Astrocyte of the cerebellum (primary cell): ENCODE measurements at regions not wholly inside any gene's neighbourhood (a gene's known extent, or its start where the extent isn't known, plus 50 kb on each side); places are given as distances from the start of the nearest gene placed in this dataset.

ENCODE experiments used
- DNase-seq: peaks from one replicate; pipeline ENCODE4 v3.0.0-alpha.2; 2011; ENCODE audit warnings: low read depth
- H3K4me3 ChIP-seq: 2 replicates; pipeline ENCODE4 v1.5.1; 2011; ENCODE audit warnings: mild to moderate bottlenecking, low read depth, low read length, moderate library complexity
- in situ Hi-C: cut with HindIII; loops from 2 replicates; pipeline ENCODE4 v1.10.0; 2017; ENCODE audit warnings: low sequenced_read_pairs
- TF ChIP-seq, protein P1 (sequence below): IDR thresholded peaks from 2 replicates; pipeline ENCODE4 v1.5.1; 2012; ENCODE audit warnings: low read length, low read depth, moderate library complexity, mild to moderate bottlenecking; ENCODE audit errors: missing control alignments

DNA sequence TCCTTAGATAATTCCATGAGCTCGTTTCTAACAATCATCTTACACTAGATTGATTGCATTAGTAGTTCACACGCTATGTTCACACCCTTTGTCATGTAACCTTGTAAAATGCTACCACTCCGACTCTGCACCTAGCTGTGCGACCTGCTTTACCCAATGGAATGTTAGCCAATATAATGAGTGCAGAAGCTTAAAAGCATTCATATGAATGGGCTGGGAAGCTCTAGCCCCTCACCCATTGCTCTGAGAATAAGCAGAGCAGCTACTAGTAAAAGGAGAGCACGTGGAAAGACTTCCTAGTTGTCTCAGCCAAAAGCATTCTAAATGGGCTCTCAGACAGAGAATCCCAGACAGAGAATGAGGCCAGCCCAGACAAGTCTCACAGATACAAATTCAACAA lies 410.6 kb upstream of the UBE2E2 start:
- DNase-seq: no peak
- TF ChIP-seq, protein P1, sequence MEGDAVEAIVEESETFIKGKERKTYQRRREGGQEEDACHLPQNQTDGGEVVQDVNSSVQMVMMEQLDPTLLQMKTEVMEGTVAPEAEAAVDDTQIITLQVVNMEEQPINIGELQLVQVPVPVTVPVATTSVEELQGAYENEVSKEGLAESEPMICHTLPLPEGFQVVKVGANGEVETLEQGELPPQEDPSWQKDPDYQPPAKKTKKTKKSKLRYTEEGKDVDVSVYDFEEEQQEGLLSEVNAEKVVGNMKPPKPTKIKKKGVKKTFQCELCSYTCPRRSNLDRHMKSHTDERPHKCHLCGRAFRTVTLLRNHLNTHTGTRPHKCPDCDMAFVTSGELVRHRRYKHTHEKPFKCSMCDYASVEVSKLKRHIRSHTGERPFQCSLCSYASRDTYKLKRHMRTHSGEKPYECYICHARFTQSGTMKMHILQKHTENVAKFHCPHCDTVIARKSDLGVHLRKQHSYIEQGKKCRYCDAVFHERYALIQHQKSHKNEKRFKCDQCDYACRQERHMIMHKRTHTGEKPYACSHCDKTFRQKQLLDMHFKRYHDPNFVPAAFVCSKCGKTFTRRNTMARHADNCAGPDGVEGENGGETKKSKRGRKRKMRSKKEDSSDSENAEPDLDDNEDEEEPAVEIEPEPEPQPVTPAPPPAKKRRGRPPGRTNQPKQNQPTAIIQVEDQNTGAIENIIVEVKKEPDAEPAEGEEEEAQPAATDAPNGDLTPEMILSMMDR: no peak
- no peak overlapping the region for H3K4me3 ChIP-seq
- in situ Hi-C loops: no loop called here

DNA sequence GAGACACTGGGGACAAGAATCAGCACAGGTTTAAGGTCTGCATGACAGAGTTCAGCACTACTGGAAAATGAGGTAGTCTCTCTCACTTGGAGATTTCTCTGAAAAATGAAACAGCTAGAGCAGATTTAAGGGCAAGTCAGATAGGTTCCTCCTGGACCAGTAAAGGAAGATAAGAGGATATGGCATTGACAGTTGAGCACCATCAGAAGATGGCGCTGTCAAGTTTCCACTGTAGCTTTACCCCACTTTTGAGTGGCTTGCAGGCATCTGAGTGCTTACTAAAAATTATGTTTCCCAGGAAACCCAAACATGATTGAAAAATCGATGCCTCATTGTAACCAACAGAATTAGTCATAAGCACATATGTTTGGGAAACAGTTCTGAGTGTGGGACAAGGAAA lies 407.2 kb upstream of the UBE2E2 start:
- H3K4me3 ChIP-seq: no peak overlapping the region
- TF ChIP-seq, protein P1: no peak
- in situ Hi-C loops: no loop called here
- no peak for DNase-seq

DNA sequence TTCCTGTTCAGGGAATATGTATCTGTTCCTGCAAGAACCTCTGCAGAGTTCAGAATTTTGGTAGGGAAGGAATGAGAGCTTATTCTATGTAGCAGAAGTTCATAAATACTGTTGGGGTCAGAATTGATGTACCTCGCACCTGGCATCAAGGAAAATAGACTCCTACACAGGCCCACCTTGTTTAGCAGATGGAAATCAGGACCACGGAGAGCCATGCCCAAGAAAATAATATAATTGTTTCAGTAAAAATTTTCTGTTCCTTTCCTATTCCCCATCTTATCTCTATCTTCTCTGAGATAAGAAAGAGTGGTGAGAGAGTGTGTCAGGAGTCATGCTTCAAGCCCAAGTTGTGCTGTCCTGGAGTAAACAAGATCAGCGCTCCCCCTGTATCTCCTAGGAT lies 404.7 kb upstream of the UBE2E2 start:
- no peak for DNase-seq

DNA sequence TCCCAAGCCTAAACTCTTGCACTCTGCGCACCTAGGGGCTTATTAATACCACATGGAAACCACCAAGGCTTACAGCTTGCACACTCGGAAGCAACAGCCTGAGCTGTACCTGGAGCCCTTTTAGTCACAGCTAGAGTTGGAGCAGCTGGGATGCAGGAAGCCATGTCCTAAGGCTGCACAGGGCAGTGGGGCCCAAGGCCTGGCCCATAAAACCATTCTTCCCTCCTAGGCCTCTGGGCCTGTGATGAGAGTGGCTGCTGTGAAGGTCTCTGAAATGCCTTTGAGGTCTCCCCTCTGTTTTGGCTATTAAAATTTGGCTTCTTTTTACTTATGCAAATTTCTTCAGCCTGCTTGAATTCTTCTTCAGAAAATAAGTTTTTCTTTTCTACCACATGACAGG lies 383.9 kb upstream of the UBE2E2 start:
- TF ChIP-seq, protein P1: no peak
- in situ Hi-C loops: no loop called here
- no peak for DNase-seq
- no peak overlapping the region for H3K4me3 ChIP-seq

More for the DNA sequence above, 404.7 kb upstream of the UBE2E2 start:
- in situ Hi-C loops: no loop called here
- H3K4me3 ChIP-seq: no peak overlapping the region
- TF ChIP-seq, protein P1: no peak

DNA sequence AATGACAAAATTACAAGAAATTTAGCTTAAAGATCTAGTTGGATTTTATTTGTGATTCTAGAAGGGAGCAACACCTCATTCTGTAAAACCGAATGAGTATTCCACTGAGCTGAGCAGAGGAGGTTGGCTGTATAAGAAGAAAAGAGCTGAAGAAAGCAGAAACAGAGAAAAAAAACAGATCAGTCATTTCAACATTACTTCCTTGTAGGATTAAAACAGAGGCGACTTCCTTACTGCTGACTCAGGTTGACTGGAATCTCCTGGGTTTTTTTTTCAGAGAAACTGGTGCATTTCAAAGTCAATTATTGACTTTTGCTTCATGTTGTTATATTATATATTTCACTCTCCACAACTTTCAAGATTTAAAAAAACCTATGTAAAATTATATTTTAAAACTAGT lies 368.1 kb upstream of the UBE2E2 start:
- in situ Hi-C loops: no loop called here
- TF ChIP-seq, protein P1: no peak
- no peak overlapping the region for H3K4me3 ChIP-seq
- DNase-seq: no peak

DNA sequence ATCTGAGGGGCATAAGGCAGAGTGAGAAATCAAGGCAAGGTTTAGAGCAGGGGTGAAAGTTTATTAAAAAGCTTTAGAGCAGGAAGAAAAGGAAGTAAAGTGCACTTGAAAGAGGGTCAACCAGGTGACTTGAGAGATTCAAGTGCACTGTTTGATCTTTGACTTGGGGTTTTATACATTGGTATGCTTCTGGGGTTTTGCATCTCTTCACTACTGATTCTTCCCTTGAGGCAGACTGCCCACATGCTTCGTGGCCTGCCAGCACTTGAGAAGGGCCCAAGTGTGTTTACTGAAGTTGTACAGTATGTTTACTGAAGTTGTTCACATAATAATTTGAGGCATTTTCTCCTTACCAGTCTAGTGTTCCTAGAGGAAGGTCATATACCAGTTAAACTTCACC lies 367.0 kb upstream of the UBE2E2 start:
- DNase-seq: no peak
- in situ Hi-C loops: no loop called here

More for the DNA sequence above, 367.0 kb upstream of the UBE2E2 start:
- H3K4me3 ChIP-seq: no peak overlapping the region
- TF ChIP-seq, protein P1: no peak
